HG03565 (cell line): ENCODE measurements at regions not wholly inside any gene's neighbourhood (a gene's known extent, or its start where the extent isn't known, plus 50 kb on each side); places are given as distances from the start of the nearest gene placed in this dataset.
"Not testable (repeated sequence)": the region's sequence is repeated elsewhere in the genome, so short reads cannot be mapped to it uniquely, and the experiment has no call there.

Experiments
- ATAC-seq: cut with Tn5 transposase; IDR thresholded peaks from one replicate; pipeline ENCODE4 v1.9.1; 2021; ENCODE audit warnings: mild to moderate bottlenecking, moderate library complexity; ENCODE audit not compliant: unreplicated experiment

DNA sequence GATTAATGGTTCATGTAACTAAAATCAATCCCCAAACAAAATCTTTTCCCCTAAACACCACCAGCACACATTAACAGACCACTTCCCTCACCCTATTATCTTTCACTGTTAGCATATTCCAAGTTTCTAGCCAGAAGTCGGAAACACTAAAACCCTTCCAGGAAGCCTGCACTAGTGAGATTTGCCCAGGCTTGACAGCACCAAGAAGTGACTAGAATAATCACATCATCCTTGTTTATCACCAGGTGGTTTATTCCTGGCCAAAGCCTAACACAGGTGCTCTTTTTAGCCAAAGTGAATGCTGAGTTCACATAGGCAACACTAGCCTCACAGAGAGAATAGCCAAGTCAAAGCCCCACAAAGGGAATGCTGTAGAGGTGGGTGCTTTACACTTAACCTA is 221.2 kb upstream of the HNRNPA3 start:
- ATAC-seq: no peak

DNA sequence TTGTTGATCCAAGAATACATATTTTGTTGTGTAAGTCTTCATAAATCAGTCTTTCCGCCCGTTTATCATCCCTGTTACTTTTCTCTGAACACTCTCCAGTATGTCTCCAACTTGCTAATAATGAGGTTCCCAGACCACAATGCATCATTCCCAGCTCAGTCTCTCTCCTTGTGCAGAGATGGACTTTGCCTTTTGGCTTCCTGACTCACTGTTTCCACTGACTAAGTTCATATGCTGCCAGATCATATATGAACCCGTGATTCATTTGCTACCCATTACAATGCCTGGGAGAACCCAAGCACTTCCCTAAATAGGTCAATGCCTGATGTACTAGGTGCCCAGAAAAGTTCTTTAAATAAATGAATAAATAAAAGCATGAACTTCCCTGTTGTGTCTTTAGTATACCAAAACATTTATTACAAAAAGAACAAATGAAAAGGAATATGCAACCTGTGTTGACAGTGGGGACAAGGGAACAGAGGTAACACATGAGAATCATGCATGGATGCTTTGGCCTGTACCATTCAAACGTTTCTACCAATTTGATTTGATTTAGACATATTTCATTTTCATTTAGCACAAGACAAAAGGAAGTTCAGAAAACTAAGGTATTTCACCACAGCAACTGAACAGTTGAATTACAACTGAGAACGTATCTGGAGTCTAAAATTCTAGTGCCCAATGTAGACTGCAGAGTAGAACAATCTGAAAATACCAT is 215.4 kb upstream of the HNRNPA3 start:
- peak; percentile 51 for ATAC-seq

DNA sequence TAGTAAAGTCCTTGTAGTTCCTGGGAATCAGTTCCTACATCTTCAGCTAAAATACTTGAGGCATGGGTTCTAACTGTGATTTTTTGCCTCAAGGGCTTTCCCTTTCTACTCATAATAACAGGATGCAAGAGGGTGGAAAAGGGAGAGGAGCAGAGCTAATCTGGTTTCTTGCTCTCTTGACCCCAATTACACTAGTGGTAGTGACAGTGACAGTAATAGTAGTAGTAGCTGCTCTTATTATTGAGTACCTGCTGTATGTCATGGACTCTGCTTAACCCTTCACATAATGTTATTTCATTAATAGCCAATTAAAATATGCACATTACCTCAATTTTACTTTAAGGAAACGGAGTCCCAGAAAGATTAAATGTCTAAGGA is 214.8 kb upstream of the HNRNPA3 start:
- no peak for ATAC-seq

DNA sequence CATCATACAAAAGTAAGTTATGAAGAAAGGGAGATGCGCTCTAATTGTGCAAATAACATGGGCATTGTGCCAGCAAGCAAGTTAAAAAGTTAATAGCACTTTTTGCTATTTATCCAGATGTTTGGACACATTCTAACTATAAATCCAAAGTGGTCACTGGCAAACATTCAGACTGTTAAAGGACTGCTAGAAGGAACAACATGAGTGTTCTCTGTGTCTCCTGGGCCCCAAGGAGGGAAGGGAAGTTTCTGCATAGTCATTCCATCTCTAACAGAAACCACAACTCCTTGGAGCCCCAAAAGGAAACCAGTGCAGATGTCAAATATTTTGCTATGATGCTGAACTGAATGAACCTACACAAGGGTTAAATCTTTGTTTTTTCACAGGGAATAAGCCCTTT is 213.3 kb upstream of the HNRNPA3 start:
- peak; percentile 49 for ATAC-seq

DNA sequence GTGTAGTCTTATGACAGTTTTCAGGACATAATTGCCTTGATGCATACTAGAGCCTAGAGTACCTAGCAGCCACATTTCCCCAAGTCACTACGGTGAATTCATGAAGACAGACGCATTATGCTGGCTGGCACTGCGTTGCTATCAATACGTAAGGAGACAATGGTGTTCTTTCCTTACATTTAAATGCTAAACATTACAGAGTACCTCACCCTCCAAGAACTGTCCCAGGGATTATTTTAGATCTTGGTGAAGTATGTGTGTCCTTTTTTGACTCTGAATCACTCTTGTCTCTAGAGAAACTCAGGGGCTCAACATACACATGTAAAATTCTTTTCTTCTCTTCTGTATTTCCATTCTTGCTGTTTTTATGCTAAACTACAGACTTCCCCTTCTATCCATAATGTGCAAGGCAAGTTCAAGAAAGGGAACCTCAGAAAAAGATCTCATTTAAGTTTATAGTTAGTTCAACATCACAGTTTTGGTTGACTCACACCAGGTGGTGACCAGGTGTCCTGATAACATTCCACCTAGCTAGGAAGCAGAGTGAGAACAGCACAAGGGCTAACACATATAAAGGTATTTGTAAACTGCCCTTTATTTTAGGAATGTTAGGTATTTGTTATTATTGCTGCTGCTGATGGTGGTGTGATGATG is 212.4 kb upstream of the HNRNPA3 start:
- no peak for ATAC-seq

DNA sequence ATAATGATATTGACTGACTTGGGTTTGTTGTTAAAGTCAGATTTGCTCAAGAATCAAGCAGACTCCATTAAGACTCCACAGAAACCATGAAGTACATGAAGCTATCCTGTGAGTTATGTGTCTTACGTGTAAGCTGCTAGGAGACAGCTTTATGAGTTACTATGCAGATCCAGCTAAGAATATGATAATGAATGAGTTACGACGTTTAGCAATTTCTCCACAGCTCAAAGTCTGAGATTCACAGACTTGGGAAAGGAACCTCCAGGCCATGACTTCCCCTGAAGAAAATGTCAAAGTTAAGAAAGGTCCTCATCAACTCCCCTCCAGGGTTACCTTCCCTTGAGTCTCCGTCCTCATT is 211.9 kb upstream of the HNRNPA3 start:
- no peak for ATAC-seq

DNA sequence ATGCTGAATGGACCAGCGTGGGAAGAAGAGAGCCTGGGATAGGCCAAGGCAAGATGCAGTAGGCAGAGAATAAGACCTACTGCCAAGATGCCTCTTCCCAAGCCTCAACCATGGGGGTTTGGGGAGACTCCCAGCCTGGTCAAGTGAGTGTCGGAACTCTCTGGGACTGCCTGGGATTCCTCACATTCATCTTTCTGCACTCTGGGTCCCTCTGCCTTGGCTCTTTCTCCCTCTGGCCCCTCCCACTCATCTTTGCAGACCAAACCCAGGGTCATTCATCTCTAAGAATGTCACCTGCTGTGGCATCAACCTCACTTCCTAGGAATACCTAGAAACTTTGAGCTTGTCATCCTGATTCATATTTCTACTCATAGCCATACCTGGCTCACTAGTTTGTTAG is 211.3 kb upstream of the HNRNPA3 start:
- ATAC-seq: no peak

DNA sequence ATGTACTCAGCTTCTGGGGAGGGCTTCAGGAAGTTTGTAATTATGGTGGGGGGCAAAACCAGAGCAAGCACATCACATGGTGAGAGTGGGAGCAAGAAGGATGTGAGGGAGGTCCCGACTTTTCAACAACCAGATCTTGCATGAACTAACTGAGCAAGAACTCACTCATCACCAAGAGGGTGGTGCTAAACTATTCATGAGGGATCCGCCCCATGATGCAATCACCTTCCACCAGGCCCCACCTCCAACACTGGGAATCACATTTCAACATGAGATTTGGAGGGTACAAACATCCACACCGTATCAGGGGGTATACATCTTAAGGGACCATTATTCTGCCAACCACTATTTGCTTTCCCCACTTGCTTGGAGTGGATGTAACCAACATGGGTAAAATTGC is 209.6 kb upstream of the HNRNPA3 start:
- no peak for ATAC-seq

DNA sequence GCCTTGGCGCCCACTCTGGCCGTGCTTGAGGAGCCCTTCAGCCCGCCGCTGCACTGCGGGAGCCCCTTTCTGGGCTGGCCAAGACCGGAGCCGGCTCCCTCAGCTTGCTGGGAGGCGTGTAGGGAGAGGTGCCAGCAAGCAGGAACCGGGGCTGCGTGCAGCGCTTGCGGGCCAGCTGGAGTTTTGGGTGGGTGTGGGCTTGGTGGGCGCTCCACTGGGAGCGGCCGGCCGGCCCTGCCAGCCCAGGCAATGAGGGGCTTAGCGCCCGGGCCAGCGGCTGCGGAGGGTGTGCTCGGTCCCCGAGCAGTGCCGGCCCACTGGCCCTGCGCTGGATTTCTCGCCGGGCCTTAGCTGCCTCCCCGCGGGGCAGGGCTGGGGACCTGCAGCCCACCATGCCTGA is 204.9 kb upstream of the HNRNPA3 start:
- not testable (repeated sequence) for ATAC-seq

DNA sequence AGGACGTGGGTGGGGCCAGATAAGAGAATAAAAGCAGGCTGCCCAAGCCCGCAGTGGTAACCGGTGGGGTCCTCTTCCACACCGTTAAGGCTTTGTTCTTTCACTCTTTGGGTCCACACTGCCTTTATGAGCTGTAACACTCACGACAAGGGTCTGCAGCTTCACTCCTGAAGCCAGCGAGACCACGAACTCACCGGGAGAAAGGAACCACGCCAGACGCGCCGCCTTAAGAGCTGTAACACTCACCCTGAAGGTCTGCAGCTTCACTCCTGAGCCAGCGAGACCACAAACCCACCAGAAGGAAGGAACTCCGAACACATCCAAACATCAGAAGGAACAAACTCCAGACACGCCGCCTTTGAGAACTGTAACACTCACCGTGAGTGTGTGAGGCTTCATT is 203.9 kb upstream of the HNRNPA3 start:
- not testable (repeated sequence) for ATAC-seq

DNA sequence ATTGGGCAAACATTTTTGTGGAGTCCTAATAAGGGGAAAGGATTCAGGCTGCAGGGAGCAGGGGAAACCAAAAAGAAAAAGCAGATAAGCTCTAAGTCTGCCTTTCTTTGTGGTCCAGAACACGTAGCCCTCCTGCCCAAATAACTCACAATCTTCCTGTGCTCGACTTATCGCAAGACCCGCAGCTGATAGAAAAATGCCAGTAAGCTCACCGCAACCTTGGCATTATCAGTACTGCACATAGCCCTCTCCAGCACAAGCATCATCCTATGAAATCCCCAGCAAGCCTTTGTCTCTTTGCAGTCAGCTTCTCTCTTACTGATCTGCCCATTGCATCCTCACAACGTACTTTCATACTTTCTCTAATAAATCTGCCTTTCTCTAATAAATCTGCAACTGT is 202.4 kb upstream of the HNRNPA3 start:
- ATAC-seq: no peak

DNA sequence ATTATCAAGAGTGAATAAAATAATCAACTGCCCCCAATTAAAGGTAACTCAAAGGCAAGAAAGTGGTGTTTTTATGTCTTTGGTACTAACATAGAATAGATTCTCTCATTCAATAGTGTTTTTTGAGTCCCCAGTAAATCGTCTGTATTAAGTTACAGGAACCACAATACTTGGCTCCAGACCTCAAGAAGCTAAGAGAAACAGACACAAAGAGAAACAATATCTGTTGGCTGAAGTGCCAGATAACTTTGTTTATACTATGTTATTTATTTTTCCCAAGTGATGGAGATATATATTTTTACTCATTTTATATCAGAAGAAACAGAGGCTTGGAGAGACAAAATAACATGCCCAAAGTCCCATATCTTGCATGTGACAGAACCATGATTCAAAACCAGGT is 201.7 kb upstream of the HNRNPA3 start:
- no peak for ATAC-seq

DNA sequence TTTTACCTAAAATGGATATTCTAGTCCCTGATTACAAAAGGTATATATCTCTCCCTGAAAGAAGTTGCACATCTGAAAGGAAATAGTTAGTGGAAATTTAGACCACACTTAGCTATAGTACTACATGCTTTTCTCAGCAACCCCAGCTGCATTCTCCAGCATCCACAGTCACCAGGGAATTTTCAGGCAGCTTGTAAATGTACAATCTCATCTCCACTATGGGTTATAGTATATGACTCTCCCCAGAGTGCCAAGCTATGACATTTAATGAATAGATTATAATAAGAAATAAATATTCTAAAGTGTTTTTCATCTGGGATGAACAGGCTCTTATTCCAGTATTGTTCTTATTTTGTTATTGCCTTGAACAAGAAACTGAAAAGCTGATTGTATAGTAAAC is 197.6 kb upstream of the HNRNPA3 start:
- no peak for ATAC-seq

DNA sequence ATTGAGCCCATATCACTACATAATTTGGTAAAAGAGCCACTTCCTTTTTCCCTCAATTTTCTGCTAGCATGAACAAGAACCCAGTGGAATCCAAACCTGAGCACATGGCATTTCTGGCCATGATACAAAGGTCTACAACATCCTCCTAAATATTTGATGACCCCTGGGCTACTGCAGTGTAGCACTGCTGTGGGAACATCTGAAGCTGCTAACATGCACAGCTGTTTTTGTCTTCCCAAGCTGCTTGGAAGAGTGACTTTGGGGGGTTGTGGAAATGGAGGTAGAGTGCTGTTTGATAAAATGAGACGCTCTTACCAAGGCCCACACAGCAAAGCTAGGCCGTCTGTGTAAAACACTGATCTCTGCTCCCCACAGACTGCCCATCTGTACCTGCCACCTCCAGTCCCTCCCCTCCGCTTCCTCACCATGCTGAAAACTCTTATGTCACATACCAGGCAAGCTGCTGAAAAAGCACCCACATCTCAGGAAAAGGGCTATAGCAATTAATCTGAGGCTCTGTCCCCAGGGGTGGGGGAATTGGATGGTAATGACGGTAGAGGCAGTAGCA is 197.2 kb upstream of the HNRNPA3 start:
- no peak for ATAC-seq

DNA sequence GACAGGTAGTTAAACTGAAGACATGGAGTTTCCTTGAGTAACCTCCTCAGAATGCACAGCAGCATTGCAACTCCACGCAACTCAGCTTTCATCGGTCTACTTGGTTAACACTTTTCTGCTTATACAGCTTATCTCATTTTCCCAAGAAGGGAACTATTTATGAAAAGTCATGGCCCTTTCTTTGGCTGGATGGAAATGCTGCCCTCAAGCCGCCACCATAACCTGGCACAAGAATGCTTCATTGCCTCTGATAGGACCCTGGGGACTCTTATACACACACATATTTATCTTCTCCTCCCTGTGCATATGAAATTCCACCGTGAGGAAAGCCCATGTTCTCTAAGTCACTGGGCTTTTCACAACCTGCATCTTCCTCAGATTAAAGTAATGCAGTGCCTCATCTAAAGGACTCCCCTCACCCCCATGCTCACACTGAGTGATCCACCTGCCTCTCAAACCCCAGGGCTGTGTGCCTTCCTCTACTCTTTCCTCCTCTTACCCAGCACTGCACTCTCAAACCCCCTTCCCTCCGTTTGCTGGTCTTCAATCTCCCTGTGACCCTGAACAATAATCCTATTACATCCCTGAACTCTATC is 192.0 kb upstream of the HNRNPA3 start:
- no peak for ATAC-seq

DNA sequence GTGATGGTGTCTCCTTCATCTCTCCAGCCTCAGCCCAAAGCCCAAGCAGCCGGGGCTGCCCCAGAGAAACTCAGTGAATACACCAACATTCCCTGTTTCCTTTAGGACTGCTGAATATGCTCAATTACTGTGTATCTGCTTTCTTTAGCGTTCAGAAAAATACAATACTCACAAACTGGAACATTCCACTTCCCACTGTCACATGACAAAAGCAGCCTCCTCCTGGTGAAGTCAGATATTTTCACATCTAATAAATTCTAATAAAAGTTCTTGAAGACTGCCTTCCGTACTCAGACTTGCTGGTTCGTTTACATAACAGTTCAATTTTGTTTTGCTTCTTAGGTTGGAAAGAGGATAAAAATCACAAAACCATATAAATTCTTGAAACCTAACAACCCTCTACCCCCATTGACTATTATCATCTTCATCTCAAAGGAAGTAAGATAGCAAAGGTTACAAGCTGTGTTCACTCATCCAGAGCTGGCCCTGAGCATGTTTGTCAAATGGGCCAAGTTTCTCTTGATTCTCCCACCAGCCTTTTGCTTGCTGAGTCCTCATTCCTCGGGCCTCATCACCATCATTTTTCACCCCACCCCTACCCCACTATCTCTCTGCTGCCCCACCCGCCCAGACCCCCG is 190.8 kb upstream of the HNRNPA3 start:
- ATAC-seq: no peak

DNA sequence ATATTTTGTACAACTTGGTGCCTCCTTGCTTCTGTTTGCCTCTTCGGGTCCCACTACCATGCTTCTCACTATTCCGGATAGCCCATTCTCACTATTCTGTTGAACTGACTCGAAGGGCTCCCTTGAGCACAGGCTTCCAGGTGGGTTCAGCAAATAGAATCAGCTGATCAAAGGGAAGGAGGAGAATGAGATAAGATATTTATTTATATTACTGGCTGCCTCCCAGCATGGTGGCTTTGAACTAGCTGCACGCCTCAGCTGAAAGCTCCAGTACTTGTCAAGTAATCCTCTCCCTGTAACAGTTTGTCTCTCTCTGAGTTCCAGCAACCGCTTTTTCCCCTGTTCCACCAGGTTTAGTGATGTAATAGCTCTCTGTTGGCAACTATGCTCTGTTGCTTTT is 187.8 kb upstream of the HNRNPA3 start:
- ATAC-seq: no peak

DNA sequence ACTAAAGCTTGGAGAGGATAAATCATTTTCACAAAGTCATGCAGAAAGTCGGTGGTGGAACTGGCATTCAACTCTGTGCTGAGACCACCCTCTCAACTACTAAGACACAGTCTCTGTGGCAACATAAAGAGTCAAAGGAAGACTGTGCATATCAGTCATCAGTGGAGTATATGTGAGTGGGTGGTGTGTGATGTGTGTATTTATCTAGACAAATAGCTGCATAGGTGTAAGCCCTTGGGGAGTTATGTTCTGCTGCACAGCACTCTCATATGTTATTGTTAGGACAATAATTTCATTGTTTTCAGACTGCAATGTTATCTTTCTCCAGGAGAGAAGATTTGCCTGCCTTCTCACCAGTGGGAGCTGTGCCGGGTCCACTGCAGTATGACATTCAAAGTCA is 186.3 kb upstream of the HNRNPA3 start:
- no peak for ATAC-seq

DNA sequence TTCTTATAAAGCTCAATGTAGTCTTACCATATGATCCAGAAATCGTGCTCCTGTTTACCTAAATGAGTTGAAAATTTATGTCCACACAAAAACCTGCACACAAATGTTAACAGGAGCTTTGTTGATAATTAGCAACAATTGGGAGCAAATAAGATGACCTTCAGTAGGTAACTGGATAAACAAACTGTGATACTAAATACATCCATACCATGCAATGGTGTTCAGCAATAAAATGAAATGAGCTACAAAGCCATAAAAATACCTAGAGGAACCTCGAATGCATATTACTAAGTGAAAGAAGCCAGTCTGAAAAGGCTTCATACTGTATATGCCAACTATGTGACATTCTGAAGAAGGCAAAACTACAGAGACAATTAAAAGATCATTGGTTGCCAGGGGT is 185.6 kb upstream of the HNRNPA3 start:
- ATAC-seq: no peak

DNA sequence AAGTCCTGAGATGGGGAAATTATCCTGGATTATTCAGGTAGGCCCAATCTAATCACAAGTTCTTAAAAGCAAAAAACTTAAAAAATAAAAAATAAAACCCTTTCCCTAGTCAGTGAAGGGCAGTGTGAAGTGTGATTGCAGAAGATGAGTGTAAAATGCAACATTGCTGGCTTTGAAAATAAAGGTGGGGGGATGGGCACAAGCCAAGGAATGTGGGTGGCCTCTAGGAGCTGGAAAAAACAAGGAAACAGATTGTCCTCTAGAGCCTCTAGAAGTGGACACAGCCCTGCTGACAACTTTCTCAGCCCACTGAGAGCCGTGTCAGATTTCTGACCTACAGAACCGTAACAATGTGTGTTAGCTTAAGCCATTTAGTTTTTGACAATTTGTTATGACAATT is 184.3 kb upstream of the HNRNPA3 start:
- ATAC-seq: no peak

DNA sequence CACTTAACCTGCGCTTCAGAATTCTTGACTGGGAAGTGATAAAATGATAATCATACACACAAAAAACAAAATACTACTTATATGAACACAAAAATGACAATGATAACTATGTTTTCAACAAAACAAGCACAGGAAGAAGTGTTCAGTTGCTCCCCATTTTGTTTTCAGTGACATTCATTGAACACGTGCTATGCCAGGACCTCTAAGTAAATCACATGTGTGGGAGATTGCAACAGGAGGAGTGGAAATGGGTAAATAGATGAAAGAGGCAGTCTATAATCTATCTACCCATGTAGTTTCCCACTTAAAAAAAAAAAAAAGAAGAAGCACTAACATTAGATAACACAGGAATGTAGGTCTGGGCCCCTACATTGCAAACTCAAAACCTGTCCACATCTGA is 183.5 kb upstream of the HNRNPA3 start:
- ATAC-seq: no peak

DNA sequence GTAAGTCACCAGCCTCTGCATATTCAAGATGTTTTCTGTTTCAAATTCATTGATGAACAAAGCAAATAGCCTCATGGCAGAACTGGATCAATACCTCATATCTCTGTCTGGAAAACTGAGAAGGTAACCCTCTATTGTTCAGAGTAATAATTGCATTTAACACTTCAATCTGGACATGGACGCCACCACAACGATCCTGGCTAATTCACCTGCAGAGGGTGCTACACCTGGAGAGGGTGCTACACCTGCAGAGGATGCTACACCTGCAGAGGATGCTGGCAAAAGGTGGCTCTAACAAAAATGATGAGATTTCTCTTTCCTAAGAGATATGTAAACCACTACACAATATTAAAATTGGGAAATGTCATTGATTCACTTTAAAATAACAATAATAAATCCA is 183.1 kb upstream of the HNRNPA3 start:
- ATAC-seq: no peak
